ENCODE measurements at regions not wholly inside any gene's neighbourhood (a gene's known extent, or its start where the extent isn't known, plus 50 kb on each side); places are given as distances from the start of the nearest gene placed in this dataset.
"Not testable (repeated sequence)": the region's sequence is repeated elsewhere in the genome, so short reads cannot be mapped to it uniquely, and the experiment has no call there.

GRCh38 chr5:17400724-17401469 is 97.1 kb upstream of the TAF11L2 start:
- no peak for DNase-seq (ENCODE audit: low spot score)

GRCh38 chr5:17401470-17402288 is 96.4 kb upstream of the TAF11L2 start:
- no peak for DNase-seq (ENCODE audit: low spot score)

GRCh38 chr5:17402289-17403121 is 95.5 kb upstream of the TAF11L2 start:
- DNase-seq (ENCODE audit: low spot score): no peak

- no peak for DNase-seq (ENCODE audit: low spot score)
These were observed 94.1 kb upstream of the TAF11L2 start for GRCh38 chr5:17403695-17404490.

- no peak for DNase-seq (ENCODE audit: low spot score)
These were observed 92.1 kb upstream of the TAF11L2 start for GRCh38 chr5:17405976-17406375.

GRCh38 chr5:17406423-17406838 is 91.6 kb upstream of the TAF11L2 start:
- no peak for DNase-seq (ENCODE audit: low spot score)

GRCh38 chr5:17411436-17412402 is 86.3 kb upstream of the TAF11L2 start:
- no peak for DNase-seq (ENCODE audit: low spot score)

- DNase-seq (ENCODE audit: low spot score): no peak
These were observed 85.0 kb upstream of the TAF11L2 start for GRCh38 chr5:17412760-17413671.

GRCh38 chr5:17413691-17414090 is 84.3 kb upstream of the TAF11L2 start:
- no peak for DNase-seq (ENCODE audit: low spot score)

- DNase-seq (ENCODE audit: low spot score): no peak
These were observed 82.7 kb upstream of the TAF11L2 start for GRCh38 chr5:17415321-17415758.

GRCh38 chr5:17416374-17416773 is 81.7 kb upstream of the TAF11L2 start:
- DNase-seq (ENCODE audit: low spot score): not testable (repeated sequence)

GRCh38 chr5:17424674-17425073 is 73.4 kb upstream of the TAF11L2 start:
- DNase-seq (ENCODE audit: low spot score): no peak

GRCh38 chr5:17425385-17426070 is 72.5 kb upstream of the TAF11L2 start:
- no peak for DNase-seq (ENCODE audit: low spot score)

GRCh38 chr5:17426104-17426749 is 71.8 kb upstream of the TAF11L2 start:
- DNase-seq (ENCODE audit: low spot score): no peak

- DNase-seq (ENCODE audit: low spot score): no peak
These were observed 69.7 kb upstream of the TAF11L2 start for GRCh38 chr5:17428176-17428800.

GRCh38 chr5:17429353-17429752 is 68.7 kb upstream of the TAF11L2 start:
- DNase-seq (ENCODE audit: low spot score): no peak

- DNase-seq (ENCODE audit: low spot score): no peak
These were observed 67.8 kb upstream of the TAF11L2 start for GRCh38 chr5:17430241-17430640.
